ENCODE measurements at regions not wholly inside any gene's neighbourhood (a gene's known extent, or its start where the extent isn't known, plus 50 kb on each side); places are given as distances from the start of the nearest gene placed in this dataset.

DNA sequence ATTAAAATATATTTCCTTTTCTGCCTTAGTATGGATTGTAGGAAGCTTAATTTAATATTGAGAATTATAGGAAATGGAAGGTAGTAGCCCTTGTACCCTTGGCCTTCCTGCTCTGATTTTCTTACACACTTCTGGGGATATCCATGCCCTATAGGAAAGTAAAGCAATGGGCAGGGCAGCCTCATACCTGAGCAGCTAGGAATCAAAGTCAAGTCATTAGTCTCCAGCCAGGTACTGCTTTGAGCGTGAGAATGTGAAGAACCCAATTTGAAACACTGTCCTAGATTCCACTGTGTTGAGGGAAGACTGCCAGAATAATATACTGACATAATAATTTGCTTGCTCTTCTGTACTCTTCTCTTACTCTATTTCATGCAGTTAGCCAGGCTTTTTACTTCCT is 51.0 kb upstream of the L3MBTL3 start:
- Histone ChIP-seq H3K36me3 (no peaks in the 10 kb centered on the region), H3K4me3 (no peak overlapping the region), H3K4me1 (no peaks in the 10 kb centered on the region), H3K27ac (no peak overlapping the region), H3K27me3 (no peaks in the 10 kb centered on the region), H3K9me3 (no peaks in the 10 kb centered on the region)
- 82 to 84% methylated on average over 1 of the region's 1 CpG for whole genome bisulfite sequencing, 2 donors
- no peak for DNase-seq (ENCODE audit: low spot score in 2 of 2)
- TF ChIP-seq POLR2A (IDR thresholded peaks at IDR 0.05) (no peak), EP300 (IDR thresholded peaks at IDR 0.05) (no peak)
- TF ChIP-seq, protein P1, sequence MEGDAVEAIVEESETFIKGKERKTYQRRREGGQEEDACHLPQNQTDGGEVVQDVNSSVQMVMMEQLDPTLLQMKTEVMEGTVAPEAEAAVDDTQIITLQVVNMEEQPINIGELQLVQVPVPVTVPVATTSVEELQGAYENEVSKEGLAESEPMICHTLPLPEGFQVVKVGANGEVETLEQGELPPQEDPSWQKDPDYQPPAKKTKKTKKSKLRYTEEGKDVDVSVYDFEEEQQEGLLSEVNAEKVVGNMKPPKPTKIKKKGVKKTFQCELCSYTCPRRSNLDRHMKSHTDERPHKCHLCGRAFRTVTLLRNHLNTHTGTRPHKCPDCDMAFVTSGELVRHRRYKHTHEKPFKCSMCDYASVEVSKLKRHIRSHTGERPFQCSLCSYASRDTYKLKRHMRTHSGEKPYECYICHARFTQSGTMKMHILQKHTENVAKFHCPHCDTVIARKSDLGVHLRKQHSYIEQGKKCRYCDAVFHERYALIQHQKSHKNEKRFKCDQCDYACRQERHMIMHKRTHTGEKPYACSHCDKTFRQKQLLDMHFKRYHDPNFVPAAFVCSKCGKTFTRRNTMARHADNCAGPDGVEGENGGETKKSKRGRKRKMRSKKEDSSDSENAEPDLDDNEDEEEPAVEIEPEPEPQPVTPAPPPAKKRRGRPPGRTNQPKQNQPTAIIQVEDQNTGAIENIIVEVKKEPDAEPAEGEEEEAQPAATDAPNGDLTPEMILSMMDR (IDR thresholded peaks at IDR 0.05): no peak

DNA sequence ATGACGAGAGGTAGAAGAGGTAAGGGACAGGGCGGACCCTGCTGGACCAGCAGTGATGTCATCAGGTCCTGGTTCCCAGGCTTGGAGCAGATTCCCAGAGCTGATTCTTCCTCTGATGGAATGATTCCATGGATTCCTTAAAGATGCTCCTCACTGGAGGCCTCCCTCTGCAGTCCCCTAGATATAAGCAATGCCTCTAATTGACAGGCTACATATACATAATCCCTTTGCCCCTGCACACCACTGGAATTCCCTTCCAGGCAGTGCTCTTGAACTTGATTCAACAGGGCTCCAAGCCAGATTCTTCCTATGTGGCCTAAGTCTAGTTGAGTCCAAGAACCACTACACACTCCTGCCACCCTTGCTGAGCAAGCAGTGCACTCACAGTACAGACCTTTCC is 52.3 kb upstream of the L3MBTL3 start:
- DNase-seq (ENCODE audit: low spot score in 2 of 2): no peak
- Histone ChIP-seq H3K27ac (no peak overlapping the region), H3K9me3 (no peaks in the 10 kb centered on the region), H3K27me3 (no peaks in the 10 kb centered on the region), H3K4me1 (no peaks in the 10 kb centered on the region), H3K36me3 (no peaks in the 10 kb centered on the region), H3K4me3 (no peak overlapping the region)
- TF ChIP-seq, protein P1 (IDR thresholded peaks at IDR 0.05): no peak
- TF ChIP-seq EP300 (IDR thresholded peaks at IDR 0.05) (no peak), POLR2A (IDR thresholded peaks at IDR 0.05) (no peak)
- WGBS, 2 donors: 88 to 95% methylated on average over 2 of the region's 2 CpGs

DNA sequence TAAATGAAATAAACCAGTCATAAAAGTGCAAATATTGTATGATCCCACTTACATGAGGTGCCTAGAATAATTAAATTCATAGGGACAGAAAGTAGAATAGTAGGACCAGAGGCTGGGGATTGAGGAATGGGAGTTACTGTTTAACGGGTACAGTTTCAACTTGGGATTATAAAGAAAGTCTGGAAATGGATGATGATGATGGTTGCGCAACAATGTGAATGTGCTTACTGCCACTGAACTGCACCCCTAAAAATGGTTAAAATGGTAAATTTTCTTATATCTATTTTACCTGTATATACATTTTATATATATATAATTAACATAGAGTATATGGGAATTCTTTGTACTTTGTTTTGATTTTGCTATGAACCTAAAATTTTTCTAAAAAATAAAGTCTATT is 53.3 kb upstream of the L3MBTL3 start:
- no peak for DNase-seq (ENCODE audit: low spot score in 2 of 2)
- H3K27me3 ChIP-seq: no peaks in the 10 kb centered on the region
- H3K4me1 ChIP-seq: no peaks in the 10 kb centered on the region
- H3K36me3 ChIP-seq: no peaks in the 10 kb centered on the region
- no peaks in the 10 kb centered on the region for H3K9me3 ChIP-seq
- no peak for TF ChIP-seq EP300 (IDR thresholded peaks at IDR 0.05)
- TF ChIP-seq, protein P1 (IDR thresholded peaks at IDR 0.05): no peak
- TF ChIP-seq POLR2A (IDR thresholded peaks at IDR 0.05): no peak
- WGBS, 2 donors: 97 to 98% methylated on average over 2 of the region's 2 CpGs
- H3K27ac ChIP-seq: no peak overlapping the region
- no peak overlapping the region for H3K4me3 ChIP-seq

DNA sequence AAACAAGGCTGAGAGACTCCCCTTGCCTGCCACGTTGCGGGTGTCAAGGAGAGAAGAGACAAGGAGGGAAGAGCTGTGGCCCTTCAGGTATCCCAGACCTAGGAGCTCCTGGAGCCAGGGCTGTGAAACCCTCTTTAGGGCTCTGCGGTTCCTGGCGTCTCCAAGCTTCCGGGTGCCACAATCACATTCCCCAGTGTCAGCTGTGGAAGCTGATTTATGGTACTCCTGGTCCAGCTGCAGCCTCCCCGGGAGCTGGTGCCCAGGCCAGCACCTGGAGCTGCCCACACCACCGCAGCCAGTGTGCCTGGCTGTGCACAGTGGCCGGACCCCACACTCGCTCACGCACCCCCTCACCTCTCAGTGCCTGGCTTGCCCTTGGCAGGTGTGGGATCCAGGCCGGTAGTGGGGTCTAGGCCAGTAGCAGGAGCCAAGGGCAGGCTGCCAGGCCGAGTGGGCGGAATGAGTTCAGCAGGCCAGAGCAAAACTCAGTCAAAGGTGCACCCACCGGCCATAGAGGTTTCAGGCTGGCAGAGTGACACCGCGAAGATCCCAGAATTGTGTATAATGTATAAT is 58.9 kb upstream of the L3MBTL3 start:
- WGBS, 2 donors: 82 to 91% methylated on average over 15 to 16 of the region's 16 CpGs
- Histone ChIP-seq H3K4me3 (no peak overlapping the region), H3K36me3 (no peaks in the 10 kb centered on the region), H3K4me1 (no peaks in the 10 kb centered on the region), H3K9me3 (no peaks in the 10 kb centered on the region), H3K27me3 (no peaks in the 10 kb centered on the region), H3K27ac (no peak overlapping the region)
- TF ChIP-seq, protein P1 (IDR thresholded peaks at IDR 0.05): no peak
- DNase-seq (ENCODE audit: low spot score in 2 of 2): no peak

DNA sequence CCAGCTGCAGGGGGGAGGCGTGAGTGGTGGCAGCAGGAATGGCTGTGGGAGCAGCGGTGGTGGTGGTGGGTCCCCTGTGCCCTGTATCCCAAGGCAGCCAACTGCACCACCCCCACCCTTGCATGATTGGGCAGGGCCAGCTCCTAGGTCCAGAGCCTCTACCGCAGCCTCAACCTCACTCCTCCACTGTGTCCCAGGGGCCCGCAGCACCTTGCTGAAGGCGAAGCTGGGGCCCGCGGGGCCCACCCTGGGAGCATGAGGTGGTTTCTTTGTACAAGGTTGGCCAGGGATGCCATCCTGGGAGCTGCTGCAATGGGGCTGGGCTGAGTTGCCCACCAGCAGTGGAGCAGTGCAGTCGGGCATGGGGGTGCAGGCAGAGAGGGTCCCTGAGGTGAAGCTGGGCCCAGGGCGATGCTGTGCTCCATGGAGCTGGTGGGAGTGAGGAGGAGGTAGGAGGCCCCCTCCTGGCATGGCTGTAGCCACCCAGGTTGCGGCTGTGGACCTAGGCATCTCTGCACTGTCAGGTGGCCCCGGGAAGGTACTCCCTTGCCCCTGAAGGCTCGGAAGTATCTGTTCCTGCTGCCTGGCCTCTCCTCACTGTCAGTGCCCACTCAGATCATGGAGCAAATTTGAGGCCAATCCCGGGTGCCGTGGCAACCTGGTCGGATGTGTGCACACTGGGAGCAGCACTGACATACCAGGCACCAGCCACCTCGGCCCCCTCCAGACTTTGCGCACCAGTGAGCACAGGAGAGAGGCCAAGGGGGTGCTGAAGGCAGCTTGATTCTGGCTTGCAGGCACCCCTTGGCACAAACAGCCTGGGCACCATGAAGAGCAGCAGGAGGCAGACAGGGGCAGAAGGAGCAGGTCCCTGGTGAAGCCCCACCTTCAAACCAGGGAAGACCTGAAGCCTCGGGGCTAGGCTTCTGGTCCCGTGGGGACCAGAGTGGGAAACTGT is 60.2 kb upstream of the L3MBTL3 start:
- no peaks in the 10 kb centered on the region for H3K4me1 ChIP-seq
- H3K27me3 ChIP-seq: no peaks in the 10 kb centered on the region
- 92 to 97% methylated on average over 11 to 16 of the region's 19 CpGs for WGBS, 2 donors
- no peaks in the 10 kb centered on the region for H3K9me3 ChIP-seq
- H3K4me3 ChIP-seq: no peak overlapping the region
- no peak for DNase-seq (ENCODE audit: low spot score in 2 of 2)
- H3K27ac ChIP-seq: no peak overlapping the region
- H3K36me3 ChIP-seq: no peaks in the 10 kb centered on the region
- TF ChIP-seq POLR2A (IDR thresholded peaks at IDR 0.05) (no peak), EP300 (IDR thresholded peaks at IDR 0.05) (no peak)
- TF ChIP-seq, protein P1 (IDR thresholded peaks at IDR 0.05): no peak
